Neutrophil (primary cell): ENCODE measurements at regions not wholly inside any gene's neighbourhood (a gene's known extent, or its start where the extent isn't known, plus 50 kb on each side); places are given as distances from the start of the nearest gene placed in this dataset.
"Not testable (repeated sequence)": the region's sequence is repeated elsewhere in the genome, so short reads cannot be mapped to it uniquely, and the experiment has no call there.

Experiments used
- H3K27ac ChIP-seq: fragments of 200-600 bp; sonication (generic); 2 replicates; pipeline ENCODE4 v1.5.1; 2016; ENCODE audit warnings: mild to moderate bottlenecking, moderate library complexity
- H3K27me3 ChIP-seq: fragments of 200-600 bp; sonication (generic); 2 replicates; pipeline ENCODE4 v1.6.0; 2016; ENCODE audit warnings: mild to moderate bottlenecking
- H3K36me3 ChIP-seq: fragments of 200-600 bp; sonication (generic); 2 replicates; pipeline ENCODE4 v1.5.1; 2017
- H3K4me1 ChIP-seq, 2 experiments: fragments of 200-600 bp in 1 of 2; sonication (generic) in 1 of 2; 1 replicate in 1 of 2; 2 replicates in 1 of 2; pipeline versions ENCODE4 v1.5.1 to v1.6.1; 2013 to 2016; ENCODE audit warnings: low read depth in 1 of 2, low read length in 1 of 2, mild to moderate bottlenecking in 1 of 2, moderate library complexity in 1 of 2; ENCODE audit not compliant: control insufficient read depth in 1 of 2, insufficient read depth in 1 of 2
- H3K4me3 ChIP-seq, 2 experiments: fragments of 200-600 bp in 1 of 2; sonication (generic) in 1 of 2; 1 replicate in 1 of 2; 2 replicates in 1 of 2; pipeline ENCODE4 v1.5.1; 2013 to 2016; ENCODE audit warnings: low read depth in 1 of 2, low read length in 1 of 2, mild to moderate bottlenecking in 1 of 2, moderate library complexity in 1 of 2
- H3K9me3 ChIP-seq: fragments of 200-600 bp; sonication (generic); 2 replicates; pipeline ENCODE4 v1.5.1; 2016
- TF ChIP-seq, protein P1 (sequence below): fragments of 200-600 bp; sonication (generic); IDR thresholded peaks from 2 replicates; pipeline ENCODE4 v1.5.1; 2016; ENCODE audit warnings: antibody characterized with exemption

DNA sequence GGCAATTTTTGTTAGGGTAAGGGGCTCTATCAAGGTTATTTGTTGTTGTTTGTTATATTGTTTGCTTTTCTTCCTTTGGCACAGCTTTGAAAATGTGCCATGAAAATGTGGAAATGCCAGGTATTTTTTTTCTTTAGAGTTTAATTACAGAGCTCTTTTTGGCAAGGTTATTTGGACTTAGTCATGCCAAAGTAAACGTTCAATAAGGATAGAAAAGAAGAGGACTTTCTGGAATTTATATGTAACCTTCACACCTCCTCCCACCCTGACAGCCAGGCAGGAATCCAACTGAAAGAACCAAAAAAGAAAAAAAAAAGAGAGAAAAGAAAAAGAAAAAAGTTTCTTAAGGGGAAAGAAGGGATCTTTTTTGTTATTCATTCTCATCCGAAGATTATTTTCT, 217.8 kb downstream of the KITLG start:
- Histone ChIP-seq H3K4me3 (no peak overlapping the region), H3K27me3 (no peaks in the 10 kb centered on the region), H3K4me1 (no peaks in the 10 kb centered on the region), H3K9me3 (no peaks in the 10 kb centered on the region), H3K27ac (no peak overlapping the region), H3K36me3 (no peaks in the 10 kb centered on the region)
- TF ChIP-seq, protein P1, sequence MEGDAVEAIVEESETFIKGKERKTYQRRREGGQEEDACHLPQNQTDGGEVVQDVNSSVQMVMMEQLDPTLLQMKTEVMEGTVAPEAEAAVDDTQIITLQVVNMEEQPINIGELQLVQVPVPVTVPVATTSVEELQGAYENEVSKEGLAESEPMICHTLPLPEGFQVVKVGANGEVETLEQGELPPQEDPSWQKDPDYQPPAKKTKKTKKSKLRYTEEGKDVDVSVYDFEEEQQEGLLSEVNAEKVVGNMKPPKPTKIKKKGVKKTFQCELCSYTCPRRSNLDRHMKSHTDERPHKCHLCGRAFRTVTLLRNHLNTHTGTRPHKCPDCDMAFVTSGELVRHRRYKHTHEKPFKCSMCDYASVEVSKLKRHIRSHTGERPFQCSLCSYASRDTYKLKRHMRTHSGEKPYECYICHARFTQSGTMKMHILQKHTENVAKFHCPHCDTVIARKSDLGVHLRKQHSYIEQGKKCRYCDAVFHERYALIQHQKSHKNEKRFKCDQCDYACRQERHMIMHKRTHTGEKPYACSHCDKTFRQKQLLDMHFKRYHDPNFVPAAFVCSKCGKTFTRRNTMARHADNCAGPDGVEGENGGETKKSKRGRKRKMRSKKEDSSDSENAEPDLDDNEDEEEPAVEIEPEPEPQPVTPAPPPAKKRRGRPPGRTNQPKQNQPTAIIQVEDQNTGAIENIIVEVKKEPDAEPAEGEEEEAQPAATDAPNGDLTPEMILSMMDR = no peak

DNA sequence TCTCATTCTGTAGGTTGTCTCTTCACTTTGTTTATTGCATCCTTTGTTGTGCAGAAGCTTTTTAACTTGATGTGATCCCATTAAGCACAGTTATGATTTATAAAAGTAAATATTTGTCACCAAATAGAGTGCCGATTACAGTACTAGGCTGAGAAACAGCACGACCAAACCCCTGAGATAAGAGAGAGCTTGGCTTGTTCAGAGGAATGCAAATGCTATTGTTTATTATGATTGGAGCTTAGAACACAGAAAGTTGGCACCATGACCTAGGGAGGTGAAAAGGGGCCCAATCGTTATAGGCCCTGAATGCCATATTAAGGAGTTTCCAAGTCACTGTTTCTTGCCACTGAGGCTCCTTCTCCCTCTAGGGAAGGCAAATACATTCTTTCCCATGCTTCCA, 214.9 kb downstream of the KITLG start:
- Histone ChIP-seq H3K4me3 (no peak overlapping the region), H3K27ac (no peak overlapping the region), H3K4me1 (no peaks in the 10 kb centered on the region), H3K9me3 (no peaks in the 10 kb centered on the region), H3K36me3 (no peaks in the 10 kb centered on the region), H3K27me3 (no peaks in the 10 kb centered on the region)
- TF ChIP-seq, protein P1 = no peak

DNA sequence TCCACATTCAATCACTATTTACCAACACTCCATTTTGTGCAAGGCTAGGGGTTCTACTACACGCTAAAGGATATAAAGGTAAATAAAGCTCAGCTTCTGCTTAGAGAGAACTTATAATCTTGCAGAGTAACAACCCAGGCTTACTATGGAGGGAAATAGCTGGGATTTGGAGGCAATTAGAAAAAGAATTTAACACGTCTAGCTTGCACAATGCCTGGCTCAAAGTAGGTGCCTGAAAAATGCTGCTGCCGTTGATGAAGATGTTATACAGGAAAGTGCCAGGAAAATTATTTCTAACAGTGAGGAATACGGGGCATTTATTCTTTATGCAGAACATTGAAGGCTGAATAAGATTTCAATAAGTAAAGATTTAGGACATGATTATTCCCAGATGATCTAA, 214.2 kb downstream of the KITLG start:
- no peak overlapping the region for H3K27ac ChIP-seq
- H3K27me3 ChIP-seq = no peaks in the 10 kb centered on the region
- TF ChIP-seq, protein P1 = no peak
- no peaks in the 10 kb centered on the region for H3K4me1 ChIP-seq
- H3K4me3 ChIP-seq = no peak overlapping the region
- no peaks in the 10 kb centered on the region for H3K36me3 ChIP-seq
- no peaks in the 10 kb centered on the region for H3K9me3 ChIP-seq

DNA sequence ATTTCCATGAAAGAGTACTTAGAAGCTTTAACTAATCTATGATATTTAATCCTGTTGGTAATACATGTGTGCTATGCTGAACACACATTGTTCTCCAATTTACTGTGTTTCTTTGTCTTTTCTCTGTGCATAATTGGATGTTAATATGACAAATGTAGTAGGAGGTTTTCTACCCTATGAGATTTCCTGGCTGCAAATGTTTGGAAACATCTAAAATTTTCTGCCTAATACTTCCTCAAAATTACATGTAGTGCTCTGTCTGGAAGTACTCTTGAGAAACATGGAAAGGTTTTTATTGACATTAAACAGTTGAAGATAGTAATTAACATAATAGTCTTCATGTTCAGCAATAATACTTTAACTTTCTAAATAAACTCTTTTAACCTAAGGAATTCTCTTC, 213.0 kb downstream of the KITLG start:
- H3K36me3 ChIP-seq = no peaks in the 10 kb centered on the region
- no peak overlapping the region for H3K4me3 ChIP-seq
- TF ChIP-seq, protein P1 = no peak

DNA sequence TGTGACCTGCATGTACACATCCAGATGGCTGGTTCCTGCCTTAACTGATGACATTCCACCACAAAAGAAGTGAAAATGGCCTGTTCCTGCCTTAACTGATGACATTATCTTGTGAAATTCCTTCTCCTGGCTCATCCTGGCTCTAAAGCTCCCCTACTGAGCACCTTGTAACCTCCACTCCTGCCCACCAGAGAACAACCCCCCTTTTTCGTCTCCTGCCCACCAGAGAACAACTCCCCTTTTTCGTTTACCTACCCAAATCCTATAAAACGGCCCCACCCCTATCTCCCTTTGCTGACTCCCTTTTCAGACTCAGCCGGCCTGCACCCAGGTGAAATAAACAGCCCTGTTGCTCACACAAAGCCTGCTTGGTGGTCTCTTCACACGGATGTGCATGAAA, 212.2 kb downstream of the KITLG start:
- not testable (repeated sequence) for H3K9me3 ChIP-seq, H3K4me3 ChIP-seq, H3K36me3 ChIP-seq, H3K27ac ChIP-seq, H3K27me3 ChIP-seq, H3K4me1 ChIP-seq

More for the DNA sequence above, 213.0 kb downstream of the KITLG start:
- Histone ChIP-seq H3K27ac (no peak overlapping the region), H3K4me1 (no peaks in the 10 kb centered on the region), H3K9me3 (no peaks in the 10 kb centered on the region), H3K27me3 (no peaks in the 10 kb centered on the region)

DNA sequence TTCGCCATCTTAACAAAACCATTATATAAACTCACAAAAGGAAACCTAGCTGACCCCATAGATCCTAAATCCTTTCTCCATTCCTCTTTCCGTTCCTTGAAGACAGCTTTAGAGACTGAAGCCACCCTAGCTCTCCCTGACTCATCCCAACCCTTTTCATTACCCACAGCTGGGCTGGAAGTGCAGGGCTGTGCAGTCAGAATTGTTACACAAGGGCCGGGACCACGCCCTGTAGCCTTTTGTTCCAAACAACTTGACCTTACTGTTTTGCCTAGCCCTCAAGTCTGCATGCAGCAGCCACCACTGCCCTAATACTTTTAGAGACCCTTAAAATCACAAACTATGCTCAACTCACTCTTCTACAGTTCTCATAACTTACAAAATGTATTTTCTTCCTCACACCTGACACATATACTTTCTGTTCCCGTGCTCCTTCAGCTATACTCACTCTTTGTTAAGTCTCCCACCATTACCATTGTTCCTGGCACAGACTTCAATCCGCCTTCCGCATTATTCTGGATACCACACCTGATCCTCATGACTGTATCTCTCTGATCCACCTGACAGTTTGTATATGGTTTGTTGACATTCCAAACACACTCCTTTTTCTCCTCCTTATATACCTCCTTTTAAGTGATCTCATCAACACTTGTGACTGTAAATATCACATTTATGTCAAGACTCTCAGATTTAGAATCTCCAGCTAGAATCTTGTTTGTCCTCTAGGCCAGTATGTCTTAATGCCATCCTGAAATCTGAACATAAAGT, 208.7 kb downstream of the KITLG start:
- Histone ChIP-seq H3K36me3 (no peaks in the 10 kb centered on the region), H3K27ac (no peak overlapping the region), H3K4me1 (no peaks in the 10 kb centered on the region), H3K4me3 (no peak overlapping the region), H3K27me3 (no peaks in the 10 kb centered on the region), H3K9me3 (no peaks in the 10 kb centered on the region)
- TF ChIP-seq, protein P1 = no peak
